GM21381 (cell line): ENCODE measurements at regions not wholly inside any gene's neighbourhood (a gene's known extent, or its start where the extent isn't known, plus 50 kb on each side); places are given as distances from the start of the nearest gene placed in this dataset.
"Not testable (repeated sequence)": the region's sequence is repeated elsewhere in the genome, so short reads cannot be mapped to it uniquely, and the experiment has no call there.

Experiments used
- ATAC-seq: cut with Tn5 transposase; IDR thresholded peaks from one replicate; pipeline ENCODE4 v1.9.1; 2021; ENCODE audit warnings: mild to moderate bottlenecking, moderate library complexity; ENCODE audit not compliant: unreplicated experiment

- peak; percentile 100 for ATAC-seq
Measured at GRCh38 chr9:41273549-41274267, 84.6 kb upstream of the ZNG1F start.

GRCh38 chr9:41272879-41273548, 83.9 kb upstream of the ZNG1F start:
- ATAC-seq: not testable (repeated sequence)

GRCh38 chr9:41270992-41271391, 81.9 kb upstream of the ZNG1F start:
- ATAC-seq: not testable (repeated sequence)

GRCh38 chr9:41269471-41269870, 80.4 kb upstream of the ZNG1F start:
- ATAC-seq: not testable (repeated sequence)

- ATAC-seq: not testable (repeated sequence)
Measured at GRCh38 chr9:41269054-41269453, 79.9 kb upstream of the ZNG1F start.

- not testable (repeated sequence) for ATAC-seq
Measured at GRCh38 chr9:41266602-41267001, 77.5 kb upstream of the ZNG1F start.

GRCh38 chr9:41266000-41266399, 76.9 kb upstream of the ZNG1F start:
- ATAC-seq: not testable (repeated sequence)

- not testable (repeated sequence) for ATAC-seq
Measured at GRCh38 chr9:41251973-41252372, 62.9 kb upstream of the ZNG1F start.

- not testable (repeated sequence) for ATAC-seq
Measured at GRCh38 chr9:41251101-41251500, 62.0 kb upstream of the ZNG1F start.

- not testable (repeated sequence) for ATAC-seq
Measured at GRCh38 chr9:41246702-41247101, 57.6 kb upstream of the ZNG1F start.
